Liver (tissue), 3 donors: ENCODE measurements at regions not wholly inside any gene's neighbourhood (a gene's known extent, or its start where the extent isn't known, plus 50 kb on each side); places are given as distances from the start of the nearest gene placed in this dataset.

ENCODE experiments used
- FOXA1 ChIP-seq: IDR thresholded peaks from 2 replicates; pipeline ENCODE4 v1.6.1; 2016; ENCODE audit warnings: antibody characterized with exemption
- HNF4G ChIP-seq: IDR thresholded peaks from 2 replicates; pipeline ENCODE4 v1.6.1; 2016; ENCODE audit warnings: antibody characterized with exemption
- JUND ChIP-seq, 2 donors: IDR thresholded peaks; 2 replicates each; pipeline ENCODE4 v1.6.1; 2016; ENCODE audit warnings: antibody characterized with exemption in 2 of 2
- RAD21 ChIP-seq, 2 donors: IDR thresholded peaks; 2 replicates each; pipeline ENCODE4 v1.6.1; 2016; ENCODE audit warnings: antibody characterized with exemption in 2 of 2, mild to moderate bottlenecking in 2 of 2
- SP1 ChIP-seq: IDR thresholded peaks from 2 replicates; pipeline ENCODE4 v1.6.1; 2018; ENCODE audit warnings: antibody characterized with exemption, mild to moderate bottlenecking
- TAF1 ChIP-seq: conservative IDR thresholded peaks from 2 replicates; pipeline ENCODE4 v1.6.1; 2016; ENCODE audit warnings: antibody characterized with exemption, mild to moderate bottlenecking
- YY1 ChIP-seq: IDR thresholded peaks from 2 replicates; pipeline ENCODE4 v1.6.1; 2016; ENCODE audit warnings: antibody characterized with exemption, mild to moderate bottlenecking
- TF ChIP-seq, protein P1 (sequence below): IDR thresholded peaks from 2 replicates; pipeline ENCODE4 v1.6.1; 2016; ENCODE audit warnings: antibody characterized with exemption
- TF ChIP-seq, protein P2 (sequence below): fragments of 150-350 bp; IDR thresholded peaks from 2 replicates; pipeline ENCODE4 v1.5.1; 2017; ENCODE audit warnings: improper control_type of control experiment, low read depth, low read length; ENCODE audit not compliant: missing input control
- TF ChIP-seq, protein P3 (sequence below): IDR thresholded peaks from 2 replicates; pipeline ENCODE4 v1.6.1; 2016; ENCODE audit warnings: antibody characterized with exemption, mild to moderate bottlenecking
- TF ChIP-seq, protein P4 (sequence below): IDR thresholded peaks from 2 replicates; pipeline ENCODE4 v1.6.1; 2016; ENCODE audit warnings: antibody characterized with exemption
- TF ChIP-seq, protein P5 (sequence below): IDR thresholded peaks from 2 replicates; pipeline ENCODE4 v1.6.1; 2016; ENCODE audit warnings: antibody characterized with exemption
- donor health status: healthy.
- donor health status: healthy.

DNA sequence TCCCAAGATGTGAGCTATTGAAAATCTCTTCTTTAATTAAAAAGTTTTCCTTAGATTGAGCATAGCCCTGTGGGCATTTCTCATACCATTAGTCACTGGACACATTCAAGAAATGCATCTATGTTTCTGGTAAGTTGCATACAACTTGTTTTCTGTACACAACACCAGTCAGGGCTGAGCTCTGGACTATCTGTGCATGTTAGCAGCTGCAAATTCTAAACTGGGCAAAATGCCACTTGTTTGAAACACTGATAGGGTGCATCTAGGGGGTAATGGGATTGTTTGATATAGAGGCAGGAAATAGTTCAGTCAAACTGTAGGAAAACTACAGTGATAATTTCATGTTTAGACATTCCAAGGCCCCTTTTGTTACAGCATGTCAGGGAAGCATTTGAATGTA lies 145.6 kb upstream of the NPY start:
- TF ChIP-seq YY1 (no peak), JUND (IDR thresholded peaks at IDR 0.05) (no peak), FOXA1 (no peak), TAF1 (no peak), SP1 (no peak), RAD21 (IDR thresholded peaks at IDR 0.05) (no peak), HNF4G (no peak)
- TF ChIP-seq, protein P1, sequence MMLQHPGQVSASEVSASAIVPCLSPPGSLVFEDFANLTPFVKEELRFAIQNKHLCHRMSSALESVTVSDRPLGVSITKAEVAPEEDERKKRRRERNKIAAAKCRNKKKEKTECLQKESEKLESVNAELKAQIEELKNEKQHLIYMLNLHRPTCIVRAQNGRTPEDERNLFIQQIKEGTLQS = no peak
- TF ChIP-seq, protein P2, sequence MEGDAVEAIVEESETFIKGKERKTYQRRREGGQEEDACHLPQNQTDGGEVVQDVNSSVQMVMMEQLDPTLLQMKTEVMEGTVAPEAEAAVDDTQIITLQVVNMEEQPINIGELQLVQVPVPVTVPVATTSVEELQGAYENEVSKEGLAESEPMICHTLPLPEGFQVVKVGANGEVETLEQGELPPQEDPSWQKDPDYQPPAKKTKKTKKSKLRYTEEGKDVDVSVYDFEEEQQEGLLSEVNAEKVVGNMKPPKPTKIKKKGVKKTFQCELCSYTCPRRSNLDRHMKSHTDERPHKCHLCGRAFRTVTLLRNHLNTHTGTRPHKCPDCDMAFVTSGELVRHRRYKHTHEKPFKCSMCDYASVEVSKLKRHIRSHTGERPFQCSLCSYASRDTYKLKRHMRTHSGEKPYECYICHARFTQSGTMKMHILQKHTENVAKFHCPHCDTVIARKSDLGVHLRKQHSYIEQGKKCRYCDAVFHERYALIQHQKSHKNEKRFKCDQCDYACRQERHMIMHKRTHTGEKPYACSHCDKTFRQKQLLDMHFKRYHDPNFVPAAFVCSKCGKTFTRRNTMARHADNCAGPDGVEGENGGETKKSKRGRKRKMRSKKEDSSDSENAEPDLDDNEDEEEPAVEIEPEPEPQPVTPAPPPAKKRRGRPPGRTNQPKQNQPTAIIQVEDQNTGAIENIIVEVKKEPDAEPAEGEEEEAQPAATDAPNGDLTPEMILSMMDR = no peak
- TF ChIP-seq, protein P3, sequence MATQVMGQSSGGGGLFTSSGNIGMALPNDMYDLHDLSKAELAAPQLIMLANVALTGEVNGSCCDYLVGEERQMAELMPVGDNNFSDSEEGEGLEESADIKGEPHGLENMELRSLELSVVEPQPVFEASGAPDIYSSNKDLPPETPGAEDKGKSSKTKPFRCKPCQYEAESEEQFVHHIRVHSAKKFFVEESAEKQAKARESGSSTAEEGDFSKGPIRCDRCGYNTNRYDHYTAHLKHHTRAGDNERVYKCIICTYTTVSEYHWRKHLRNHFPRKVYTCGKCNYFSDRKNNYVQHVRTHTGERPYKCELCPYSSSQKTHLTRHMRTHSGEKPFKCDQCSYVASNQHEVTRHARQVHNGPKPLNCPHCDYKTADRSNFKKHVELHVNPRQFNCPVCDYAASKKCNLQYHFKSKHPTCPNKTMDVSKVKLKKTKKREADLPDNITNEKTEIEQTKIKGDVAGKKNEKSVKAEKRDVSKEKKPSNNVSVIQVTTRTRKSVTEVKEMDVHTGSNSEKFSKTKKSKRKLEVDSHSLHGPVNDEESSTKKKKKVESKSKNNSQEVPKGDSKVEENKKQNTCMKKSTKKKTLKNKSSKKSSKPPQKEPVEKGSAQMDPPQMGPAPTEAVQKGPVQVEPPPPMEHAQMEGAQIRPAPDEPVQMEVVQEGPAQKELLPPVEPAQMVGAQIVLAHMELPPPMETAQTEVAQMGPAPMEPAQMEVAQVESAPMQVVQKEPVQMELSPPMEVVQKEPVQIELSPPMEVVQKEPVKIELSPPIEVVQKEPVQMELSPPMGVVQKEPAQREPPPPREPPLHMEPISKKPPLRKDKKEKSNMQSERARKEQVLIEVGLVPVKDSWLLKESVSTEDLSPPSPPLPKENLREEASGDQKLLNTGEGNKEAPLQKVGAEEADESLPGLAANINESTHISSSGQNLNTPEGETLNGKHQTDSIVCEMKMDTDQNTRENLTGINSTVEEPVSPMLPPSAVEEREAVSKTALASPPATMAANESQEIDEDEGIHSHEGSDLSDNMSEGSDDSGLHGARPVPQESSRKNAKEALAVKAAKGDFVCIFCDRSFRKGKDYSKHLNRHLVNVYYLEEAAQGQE = no peak
- TF ChIP-seq, protein P4, sequence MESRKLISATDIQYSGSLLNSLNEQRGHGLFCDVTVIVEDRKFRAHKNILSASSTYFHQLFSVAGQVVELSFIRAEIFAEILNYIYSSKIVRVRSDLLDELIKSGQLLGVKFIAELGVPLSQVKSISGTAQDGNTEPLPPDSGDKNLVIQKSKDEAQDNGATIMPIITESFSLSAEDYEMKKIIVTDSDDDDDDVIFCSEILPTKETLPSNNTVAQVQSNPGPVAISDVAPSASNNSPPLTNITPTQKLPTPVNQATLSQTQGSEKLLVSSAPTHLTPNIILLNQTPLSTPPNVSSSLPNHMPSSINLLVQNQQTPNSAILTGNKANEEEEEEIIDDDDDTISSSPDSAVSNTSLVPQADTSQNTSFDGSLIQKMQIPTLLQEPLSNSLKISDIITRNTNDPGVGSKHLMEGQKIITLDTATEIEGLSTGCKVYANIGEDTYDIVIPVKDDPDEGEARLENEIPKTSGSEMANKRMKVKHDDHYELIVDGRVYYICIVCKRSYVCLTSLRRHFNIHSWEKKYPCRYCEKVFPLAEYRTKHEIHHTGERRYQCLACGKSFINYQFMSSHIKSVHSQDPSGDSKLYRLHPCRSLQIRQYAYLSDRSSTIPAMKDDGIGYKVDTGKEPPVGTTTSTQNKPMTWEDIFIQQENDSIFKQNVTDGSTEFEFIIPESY = no peak
- TF ChIP-seq, protein P5, sequence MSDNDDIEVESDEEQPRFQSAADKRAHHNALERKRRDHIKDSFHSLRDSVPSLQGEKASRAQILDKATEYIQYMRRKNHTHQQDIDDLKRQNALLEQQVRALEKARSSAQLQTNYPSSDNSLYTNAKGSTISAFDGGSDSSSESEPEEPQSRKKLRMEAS = no peak
